H1 (cell line): ENCODE measurements at regions not wholly inside any gene's neighbourhood (a gene's known extent, or its start where the extent isn't known, plus 50 kb on each side); places are given as distances from the start of the nearest gene placed in this dataset.

Source experiments
- CTCF ChIA-PET: fragments of 300-600 bp; sonication (Branson Sonifier 250); formaldehyde crosslinking; loops from one replicate; lab custom pipeline; 2021; ENCODE audit not compliant: partially characterized antibody; lab: Charles Lee
- POLR2A ChIA-PET: fragments of 300-600 bp; sonication (Branson Sonifier 250); formaldehyde crosslinking; loops from one replicate; lab custom pipeline; 2021; ENCODE audit warnings: inconsistent platforms; ENCODE audit not compliant: partially characterized antibody; lab: Charles Lee
- DNase-seq, 2 experiments: peaks; one replicate each; pipeline versions ENCODE4 v3.0.0 to v3.0.0-alpha.2; 2010 to 2022; ENCODE audit warnings: low spot score in 2 of 2, low read depth in 1 of 2, mixed read lengths in 1 of 2
- FAIRE-seq: peaks from 2 replicates; lab custom pipeline; 2011; peaks lifted over from hg19 to GRCh38; lab: Jason Lieb, UNC
- H2AFZ ChIP-seq: 2 replicates; pipeline ENCODE4 v1.8.1; 2012; ENCODE audit warnings: low read length, inconsistent platforms
- H2AK5ac ChIP-seq: 2 replicates; pipeline ENCODE4 v1.6.1; 2013; ENCODE audit warnings: low read depth, low read length
- H2BK120ac ChIP-seq: replicated peaks from 2 replicates; pipeline ENCODE3; 2013; ENCODE audit warnings: low read depth, low read length, inconsistent platforms
- H2BK12ac ChIP-seq: 2 replicates; pipeline ENCODE4 v1.6.1; 2013; ENCODE audit warnings: low read depth, low read length
- H2BK15ac ChIP-seq: 2 replicates; pipeline ENCODE4 v1.6.1; 2013; ENCODE audit warnings: low read length
- H2BK20ac ChIP-seq: 2 replicates; pipeline ENCODE4 v1.6.1; 2013; ENCODE audit warnings: low read length
- H2BK5ac ChIP-seq: 2 replicates; pipeline ENCODE4 v1.6.1; 2013; ENCODE audit warnings: low read depth, low read length
- H3K14ac ChIP-seq: 2 replicates; pipeline ENCODE4 v1.6.1; 2013; ENCODE audit warnings: inconsistent platforms; ENCODE audit not compliant: insufficient read length
- H3K18ac ChIP-seq: 2 replicates; pipeline ENCODE4 v1.6.1; 2013; ENCODE audit warnings: low read length; ENCODE audit errors: extremely low read depth
- H3K23ac ChIP-seq: 2 replicates; pipeline ENCODE4 v1.6.1; 2013; ENCODE audit warnings: inconsistent platforms; ENCODE audit not compliant: insufficient read length
- H3K23me2 ChIP-seq: 2 replicates; pipeline ENCODE4 v1.6.1; 2013; ENCODE audit warnings: low read depth, low read length
- H3K27ac ChIP-seq: 2 replicates; pipeline ENCODE4 v1.6.1; 2011; ENCODE audit warnings: low read depth, low read length, inconsistent platforms
- H3K27me3 ChIP-seq, 4 experiments: replicated peaks in 1 of 4; 1 replicate in 1 of 4; 2 replicates in 3 of 4; pipeline versions ENCODE4 v1.6.1 to v1.8.1; 2011 to 2013; ENCODE audit warnings: low read length in 3 of 4, mild to moderate bottlenecking in 3 of 4, inconsistent platforms in 2 of 4, mixed read lengths in 2 of 4, moderate library complexity in 1 of 4; ENCODE audit not compliant: control insufficient read depth in 3 of 4, insufficient read depth in 3 of 4; ENCODE audit errors: extremely low read depth in 1 of 4
- H3K36me3 ChIP-seq, 4 experiments: 2 replicates each; pipeline versions ENCODE4 v1.6.1 to v1.8.1; 2011 to 2013; ENCODE audit warnings: mild to moderate bottlenecking in 4 of 4, low read length in 3 of 4, moderate library complexity in 2 of 4, control low read depth in 1 of 4, inconsistent platforms in 1 of 4; ENCODE audit not compliant: insufficient read depth in 4 of 4, control insufficient read depth in 2 of 4
- H3K4ac ChIP-seq: replicated peaks from 2 replicates; pipeline ENCODE3; 2013; ENCODE audit warnings: low read length, low read depth, mixed read lengths, inconsistent platforms; ENCODE audit not compliant: insufficient read length
- H3K4me1 ChIP-seq, 4 experiments: replicated peaks in 1 of 4; 1 replicate in 1 of 4; 2 replicates in 3 of 4; pipeline versions ENCODE4 v1.6.1 to v1.8.1; 2011 to 2013; ENCODE audit warnings: low read length in 3 of 4, inconsistent platforms in 2 of 4, mixed read lengths in 1 of 4; ENCODE audit not compliant: insufficient read depth in 4 of 4, control insufficient read depth in 3 of 4
- H3K4me2 ChIP-seq, 2 experiments: 2 replicates each; pipeline versions ENCODE4 v1.6.1 to v1.8.1; 2011 to 2013; ENCODE audit warnings: low read depth in 2 of 2, low read length in 2 of 2, control low read depth in 1 of 2, inconsistent platforms in 1 of 2, mild to moderate bottlenecking in 1 of 2; ENCODE audit not compliant: insufficient read depth in 1 of 2
- H3K4me3 ChIP-seq, 4 experiments: fragments of 200-600, 300-600 bp in 1 of 4; sonication (generic), shearing (Covaris generic), sonication (Bioruptor Twin) in 1 of 4; 2 replicates each; pipeline versions ENCODE4 v1.5.1 to v1.8.1; 2011 to 2016; ENCODE audit warnings: low read length in 4 of 4, low read depth in 3 of 4, control low read depth in 2 of 4, inconsistent platforms in 2 of 4, mild to moderate bottlenecking in 2 of 4, mixed read lengths in 1 of 4, moderate library complexity in 1 of 4; ENCODE audit not compliant: insufficient read depth in 2 of 4; ENCODE audit errors: extremely low read depth in 1 of 4
- H3K56ac ChIP-seq: replicated peaks from 2 replicates; pipeline ENCODE3; 2013; ENCODE audit warnings: low read depth, mild to moderate bottlenecking, mixed read lengths, low read length, inconsistent platforms; ENCODE audit not compliant: insufficient read length
- H3K79me1 ChIP-seq: 2 replicates; pipeline ENCODE4 v1.6.1; 2013; ENCODE audit warnings: low read depth, low read length, control low read depth
- H3K79me2 ChIP-seq, 2 experiments: 2 replicates each; pipeline versions ENCODE4 v1.6.1 to v1.8.1; 2012 to 2013; ENCODE audit warnings: low read length in 2 of 2, mild to moderate bottlenecking in 2 of 2, inconsistent platforms in 1 of 2; ENCODE audit not compliant: insufficient read depth in 2 of 2, control insufficient read depth in 1 of 2
- H3K9ac ChIP-seq, 4 experiments: replicated peaks in 1 of 4; 1 replicate in 1 of 4; 2 replicates in 3 of 4; pipeline versions ENCODE4 v1.6.1 to v1.8.1; 2011 to 2013; ENCODE audit warnings: low read depth in 3 of 4, low read length in 3 of 4, control low read depth in 2 of 4, mild to moderate bottlenecking in 2 of 4, moderate library complexity in 2 of 4, inconsistent platforms in 1 of 4; ENCODE audit errors: extremely low read depth in 1 of 4
- H3K9me3 ChIP-seq, 2 experiments: 2 replicates each; pipeline versions ENCODE4 v1.6.1 to v1.8.1; 2012 to 2013; ENCODE audit warnings: mild to moderate bottlenecking in 2 of 2, moderate library complexity in 2 of 2, control low read depth in 1 of 2, inconsistent platforms in 1 of 2, low read depth in 1 of 2, low read length in 1 of 2, mixed read lengths in 1 of 2; ENCODE audit not compliant: insufficient read depth in 2 of 2
- H4K20me1 ChIP-seq, 2 experiments: replicated peaks in 1 of 2; 2 replicates each; pipeline versions ENCODE3 to v1.8.1; 2011 to 2013; ENCODE audit warnings: inconsistent platforms in 2 of 2, low read length in 2 of 2, mild to moderate bottlenecking in 1 of 2; ENCODE audit not compliant: insufficient read depth in 2 of 2, control insufficient read depth in 1 of 2
- H4K5ac ChIP-seq: 2 replicates; pipeline ENCODE4 v1.6.1; 2013; ENCODE audit warnings: low read length, low read depth, mixed read lengths, inconsistent platforms; ENCODE audit not compliant: insufficient read length
- H4K8ac ChIP-seq: 2 replicates; pipeline ENCODE4 v1.8.0; 2013; ENCODE audit warnings: mild to moderate bottlenecking, moderate library complexity, low read length, inconsistent platforms; ENCODE audit not compliant: insufficient read depth; ENCODE audit errors: extremely low read depth
- H4K91ac ChIP-seq: replicated peaks from 2 replicates; pipeline ENCODE3; 2013; ENCODE audit warnings: low read length, mixed read lengths, inconsistent platforms; ENCODE audit not compliant: insufficient read length
- CBX5 ChIP-seq: fragments of 300-800, 300-1000 bp; sonication (generic); IDR thresholded peaks from 2 replicates; pipeline ENCODE4 v1.7.1; 2016; ENCODE audit warnings: antibody characterized with exemption, low read length, low read depth
- CREB1 ChIP-seq: IDR thresholded peaks from 2 replicates; pipeline ENCODE4 v1.6.1; 2012; ENCODE audit warnings: inconsistent platforms
- CTCF ChIP-seq, 3 experiments: IDR thresholded peaks; 1 replicate in 2 of 3; 2 replicates in 1 of 3; pipeline versions ENCODE4 v1.5.1 to v1.6.1; 2011; ENCODE audit warnings: low read length in 3 of 3, mild to moderate bottlenecking in 3 of 3, inconsistent platforms in 2 of 3, low read depth in 1 of 3, moderate library complexity in 1 of 3; ENCODE audit not compliant: insufficient read depth in 1 of 3; ENCODE audit errors: control extremely low read depth in 1 of 3
- EZH2 ChIP-seq: fragments of 200-600 bp; sonication (generic); IDR thresholded peaks from 2 replicates; pipeline ENCODE4 v1.7.1; 2012; ENCODE audit warnings: low read depth, mild to moderate bottlenecking, moderate library complexity, low read length, inconsistent platforms; ENCODE audit not compliant: severe bottlenecking
- GTF2F1 ChIP-seq: IDR thresholded peaks from 2 replicates; pipeline ENCODE4 v1.6.1; 2012; ENCODE audit warnings: low read depth, low read length, improper control_type of control experiment, borderline replicate concordance
- MAFK ChIP-seq: IDR thresholded peaks from 2 replicates; pipeline ENCODE4 v1.6.1; 2012; ENCODE audit warnings: low read depth, mild to moderate bottlenecking, improper control_type of control experiment, low read length
- MAX ChIP-seq: IDR thresholded peaks from 2 replicates; pipeline ENCODE4 v1.6.1; 2012; ENCODE audit warnings: inconsistent platforms
- POU5F1 ChIP-seq: IDR thresholded peaks from 2 replicates; pipeline ENCODE4 v1.6.1; 2011; ENCODE audit warnings: low read depth, mild to moderate bottlenecking, low read length, moderate library complexity
- SIN3A ChIP-seq, 2 experiments: IDR thresholded peaks in 1 of 2; conservative IDR thresholded peaks in 1 of 2; 2 replicates each; pipeline ENCODE4 v1.6.1; 2011 to 2012; ENCODE audit warnings: low read length in 2 of 2, improper control_type of control experiment in 1 of 2, low read depth in 1 of 2, mild to moderate bottlenecking in 1 of 2
- SP1 ChIP-seq: IDR thresholded peaks from 2 replicates; pipeline ENCODE4 v1.6.1; 2011; ENCODE audit warnings: low read depth, low read length
- TCF12 ChIP-seq: IDR thresholded peaks from 2 replicates; pipeline ENCODE4 v1.6.1; 2011; ENCODE audit warnings: low read depth, mild to moderate bottlenecking, low read length
- TEAD4 ChIP-seq: IDR thresholded peaks from 2 replicates; pipeline ENCODE4 v1.6.1; 2012; ENCODE audit warnings: low read depth, low read length, inconsistent platforms, mixed read lengths
- WGBS, 2 experiments: shearing (Covaris generic) in 1 of 2; methylation state at CpG; one replicate each; pipeline versions ENCODE4 v1.1.6 to v1.1.7; 2013 to 2015; ENCODE audit warnings: low lambda C conversion rate in 2 of 2, mixed read lengths in 2 of 2, inconsistent platforms in 1 of 2, low coverage in 1 of 2, missing lambda C conversion rate in 1 of 2; ENCODE audit not compliant: insufficient replicate concordance in 2 of 2, insufficient coverage in 1 of 2, insufficient read length in 1 of 2; ENCODE audit errors: extremely low coverage in 1 of 2, missing lambda C conversion rate in 1 of 2; 5-methylcytosine and 5-hydroxymethylcytosine counted together

GRCh38 chr6:113047148-113047547 is 700.0 kb downstream of the RFPL4B start:
- TF ChIP-seq CTCF (IDR thresholded peaks at IDR 0.05; ENCODE audit: control extremely low read depth in 1 of 3, insufficient read depth in 1 of 3, low read depth in 1 of 3, low read length in 3 of 3) (no peak), MAX (no peak), CREB1 (no peak), GTF2F1 (no peak), SIN3A (conservative IDR thresholded peaks at IDR 0.05 in 1 of 2, IDR thresholded peaks at IDR 0.05 in 1 of 2; ENCODE audit: low read depth in 1 of 2, low read length in 2 of 2) (no peak), EZH2 (no peak), SP1 (no peak), TCF12 (no peak), TEAD4 (no peak), CBX5 (no peak), MAFK (no peak), POU5F1 (no peak)
- Histone ChIP-seq H3K27me3 (no peaks in the 10 kb centered on the region), H4K8ac (no peak overlapping the region), H3K14ac (no peak overlapping the region), H3K27ac (no peak overlapping the region), H3K18ac (no peak overlapping the region), H2AFZ (no peak overlapping the region), H3K4me3 (no peak overlapping the region), H3K4me2 (no peak overlapping the region), H4K5ac (no peak overlapping the region), H4K91ac (no peak overlapping the region), H3K23me2 (no peaks in the 10 kb centered on the region), H3K4me1 (peaks cover 0 to 5% (median 0%) of the 10 kb centered on the region in 4 experiments; a peak in 1 of 7 replicates), H3K56ac (no peak overlapping the region), H3K36me3 (no peaks in the 10 kb centered on the region), H3K9ac (no peak overlapping the region), H3K79me2 (no peaks in the 10 kb centered on the region), H2BK20ac (no peak overlapping the region), H3K9me3 (no peaks in the 10 kb centered on the region), H2BK15ac (no peak overlapping the region), H3K4ac (no peak overlapping the region), H2AK5ac (no peak overlapping the region), H3K79me1 (no peaks in the 10 kb centered on the region), H2BK12ac (no peak overlapping the region), H4K20me1 (no peaks in the 10 kb centered on the region), H2BK120ac (no peak overlapping the region), H3K23ac (no peak overlapping the region), H2BK5ac (no peak overlapping the region)
- POLR2A ChIA-PET, result interaction anchor here (0.6 kb wide), 1 partner anchor 1466 kb away, joined by 3 read pairs; no protein-coding TSS in a partner anchor
- CTCF ChIA-PET, result interaction anchor here (1.8 kb wide), 1 partner anchor 812 kb away, joined by 4 read pairs; no protein-coding TSS in a partner anchor
- no peak for DNase-seq
- WGBS, 2 experiments, result 46% methylated on average over 1 of the region's 1 CpG; no CpG with 5 or more reads in 1 of the 2 experiments
- FAIRE-seq, result no peak
